C4-2B (cell line): ENCODE measurements at regions not wholly inside any gene's neighbourhood (a gene's known extent, or its start where the extent isn't known, plus 50 kb on each side); places are given as distances from the start of the nearest gene placed in this dataset.

Experiments used
- ZFX ChIP-seq: fragments of 450-650 bp; IDR thresholded peaks from 2 replicates; pipeline ENCODE4 v1.6.1; 2017
- TF ChIP-seq, protein P1 (sequence below): fragments of 450-650 bp; conservative IDR thresholded peaks from 2 replicates; pipeline ENCODE4 v1.5.1; 2017; ENCODE audit warnings: mild to moderate bottlenecking

DNA sequence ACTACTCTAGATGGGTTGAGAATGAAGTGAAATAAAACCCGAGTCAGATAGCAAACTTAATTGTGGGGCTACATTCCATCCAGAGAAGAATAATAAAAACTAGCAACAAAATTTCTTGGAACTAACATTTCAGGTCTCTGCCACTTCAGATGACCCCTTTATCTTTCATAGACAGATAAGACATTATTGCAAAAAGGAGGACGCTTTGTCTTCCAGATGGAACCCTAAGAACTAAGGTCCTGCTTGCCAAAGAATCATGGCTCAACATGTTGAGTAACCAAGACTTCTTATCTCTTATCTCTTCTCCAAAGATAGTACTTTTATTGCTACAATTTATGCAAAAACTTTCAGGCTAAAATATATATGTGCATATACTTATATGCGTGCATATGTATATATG is 221.1 kb upstream of the PREP start:
- TF ChIP-seq, protein P1, sequence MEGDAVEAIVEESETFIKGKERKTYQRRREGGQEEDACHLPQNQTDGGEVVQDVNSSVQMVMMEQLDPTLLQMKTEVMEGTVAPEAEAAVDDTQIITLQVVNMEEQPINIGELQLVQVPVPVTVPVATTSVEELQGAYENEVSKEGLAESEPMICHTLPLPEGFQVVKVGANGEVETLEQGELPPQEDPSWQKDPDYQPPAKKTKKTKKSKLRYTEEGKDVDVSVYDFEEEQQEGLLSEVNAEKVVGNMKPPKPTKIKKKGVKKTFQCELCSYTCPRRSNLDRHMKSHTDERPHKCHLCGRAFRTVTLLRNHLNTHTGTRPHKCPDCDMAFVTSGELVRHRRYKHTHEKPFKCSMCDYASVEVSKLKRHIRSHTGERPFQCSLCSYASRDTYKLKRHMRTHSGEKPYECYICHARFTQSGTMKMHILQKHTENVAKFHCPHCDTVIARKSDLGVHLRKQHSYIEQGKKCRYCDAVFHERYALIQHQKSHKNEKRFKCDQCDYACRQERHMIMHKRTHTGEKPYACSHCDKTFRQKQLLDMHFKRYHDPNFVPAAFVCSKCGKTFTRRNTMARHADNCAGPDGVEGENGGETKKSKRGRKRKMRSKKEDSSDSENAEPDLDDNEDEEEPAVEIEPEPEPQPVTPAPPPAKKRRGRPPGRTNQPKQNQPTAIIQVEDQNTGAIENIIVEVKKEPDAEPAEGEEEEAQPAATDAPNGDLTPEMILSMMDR: no peak
- no peak for TF ChIP-seq ZFX
